ENCODE measurements at regions not wholly inside any gene's neighbourhood (a gene's known extent, or its start where the extent isn't known, plus 50 kb on each side); places are given as distances from the start of the nearest gene placed in this dataset.

GRCh38 chr7:135802697-135803096 is 54.1 kb upstream of the FAM180A start:
- Histone ChIP-seq H3K4me2 (ENCODE audit: insufficient read depth in 1 of 2, low read depth in 2 of 2, low read length in 2 of 2) (no peak overlapping the region), H4K8ac (ENCODE audit: extremely low read depth, insufficient read depth, low read length) (no peak overlapping the region), H3K9me3 (ENCODE audit: insufficient read depth in 2 of 2, low read depth in 1 of 2, low read length in 1 of 2) (no peaks in the 10 kb centered on the region), H3K23ac (ENCODE audit: insufficient read length) (no peak overlapping the region), H2AK5ac (ENCODE audit: low read depth, low read length) (no peak overlapping the region), H3K27ac (ENCODE audit: low read depth, low read length) (no peak overlapping the region), H3K56ac (replicated peaks; ENCODE audit: insufficient read length, low read depth, low read length) (no peak overlapping the region), H3K36me3 (ENCODE audit: control insufficient read depth in 2 of 4, insufficient read depth in 4 of 4, low read length in 3 of 4) (no peaks in the 10 kb centered on the region), H4K91ac (replicated peaks; ENCODE audit: insufficient read length, low read length) (no peak overlapping the region), H3K79me2 (ENCODE audit: control insufficient read depth in 1 of 2, insufficient read depth in 2 of 2, low read length in 2 of 2) (no peaks in the 10 kb centered on the region), H2BK15ac (ENCODE audit: low read length) (no peak overlapping the region), H3K4me3 (ENCODE audit: extremely low read depth in 1 of 4, insufficient read depth in 2 of 4, low read depth in 3 of 4, low read length in 4 of 4) (no peak overlapping the region), H2BK5ac (ENCODE audit: low read depth, low read length) (no peak overlapping the region), H2BK12ac (ENCODE audit: low read depth, low read length) (no peak overlapping the region), H3K14ac (ENCODE audit: insufficient read length) (no peak overlapping the region), H3K27me3 (replicated peaks in 1 of 4; ENCODE audit: control insufficient read depth in 3 of 4, extremely low read depth in 1 of 4, insufficient read depth in 3 of 4, low read length in 3 of 4) (no peaks in the 10 kb centered on the region; a peak in 1 of 7 replicates), H3K4me1 (replicated peaks in 1 of 4; ENCODE audit: control insufficient read depth in 3 of 4, insufficient read depth in 4 of 4, low read length in 3 of 4) (peaks cover 0 to 2% (median 2%) of the 10 kb centered on the region in 4 experiments; a peak in 3 of 7 replicates), H2AFZ (ENCODE audit: low read length) (no peak overlapping the region), H3K23me2 (ENCODE audit: low read depth, low read length) (no peaks in the 10 kb centered on the region), H2BK20ac (ENCODE audit: low read length) (no peak overlapping the region), H4K20me1 (replicated peaks in 1 of 2; ENCODE audit: control insufficient read depth in 1 of 2, insufficient read depth in 2 of 2, low read length in 2 of 2) (no peaks in the 10 kb centered on the region), H4K5ac (ENCODE audit: insufficient read length, low read depth, low read length) (no peak overlapping the region), H3K4ac (replicated peaks; ENCODE audit: insufficient read length, low read depth, low read length) (no peak overlapping the region), H3K18ac (ENCODE audit: extremely low read depth, low read length) (no peak overlapping the region), H3K79me1 (ENCODE audit: low read depth, low read length) (no peaks in the 10 kb centered on the region), H3K9ac (replicated peaks in 1 of 4; ENCODE audit: extremely low read depth in 1 of 4, low read depth in 3 of 4, low read length in 3 of 4) (no peak overlapping the region), H2BK120ac (replicated peaks; ENCODE audit: low read depth, low read length) (no peak overlapping the region)
- WGBS, 2 experiments (ENCODE audit: extremely low coverage in 1 of 2, insufficient coverage in 1 of 2, insufficient read length in 1 of 2, insufficient replicate concordance in 2 of 2, low coverage in 1 of 2, low lambda C conversion rate in 2 of 2, missing lambda C conversion rate in 1 of 2), result 95% methylated on average over 3 of the region's 3 CpGs; no CpG with 5 or more reads in 1 of the 2 experiments
- no peak for FAIRE-seq
- TF ChIP-seq SIRT6 (IDR thresholded peaks at IDR 0.05; ENCODE audit: low read length) (no peak), CBX8 (IDR thresholded peaks at IDR 0.05; ENCODE audit: borderline replicate concordance, low read depth, low read length) (no peak), CBX5 (IDR thresholded peaks at IDR 0.05; ENCODE audit: low read depth, low read length) (no peak), TAF1 (IDR thresholded peaks at IDR 0.05; ENCODE audit: low read depth, low read length) (no peak), BRCA1 (IDR thresholded peaks at IDR 0.05; ENCODE audit: low read depth, low read length) (no peak), ASH2L (IDR thresholded peaks at IDR 0.05; ENCODE audit: low read length) (no peak), CTCF (IDR thresholded peaks at IDR 0.05; ENCODE audit: control extremely low read depth in 1 of 3, insufficient read depth in 1 of 3, low read depth in 1 of 3, low read length in 3 of 3) (no peak), POLR2AphosphoS5 (IDR thresholded peaks at IDR 0.05; ENCODE audit: low read depth, low read length) (no peak), EZH2 (IDR thresholded peaks at IDR 0.05; ENCODE audit: low read depth, low read length, severe bottlenecking) (no peak)
- CTCF ChIA-PET (ENCODE audit: partially characterized antibody), result interaction anchor here (1.0 to 3.7 kb wide), 4 partner anchors 13 to 207 kb away, joined by 3 to 23 read pairs (median 12); no protein-coding TSS in a partner anchor
- no peak for DNase-seq (ENCODE audit: low read depth in 1 of 2, low spot score in 2 of 2)
- POLR2A ChIA-PET (ENCODE audit: partially characterized antibody), result no interaction called here

Data from H1 (cell line).